Uterus (tissue), 3 donors: ENCODE measurements at regions not wholly inside any gene's neighbourhood (a gene's known extent, or its start where the extent isn't known, plus 50 kb on each side); places are given as distances from the start of the nearest gene placed in this dataset.

Experiments used
- DNase-seq, 2 donors: peaks; one replicate each; pipeline ENCODE4 v3.0.0-alpha.2; 2019 to 2020
- H3K27ac ChIP-seq, 2 donors: fragments of 200-600 bp; sonication (generic); 1 replicate in 1 of 2; 2 replicates in 1 of 2; pipeline ENCODE4 v1.5.1; 2016 to 2018
- H3K27me3 ChIP-seq, 2 donors: fragments of 200-600 bp; sonication (generic); one replicate each; pipeline ENCODE4 v1.5.1; 2018 to 2019; ENCODE audit warnings: control low read depth in 1 of 2
- H3K36me3 ChIP-seq, 2 donors: fragments of 200-600 bp; sonication (generic); one replicate each; pipeline ENCODE4 v1.5.1; 2019; ENCODE audit warnings: control low read depth in 1 of 2
- H3K4me1 ChIP-seq, 2 donors: fragments of 200-600 bp; sonication (generic); one replicate each; pipeline ENCODE4 v1.5.1; 2018 to 2019; ENCODE audit warnings: control low read depth in 1 of 2
- H3K4me3 ChIP-seq, 2 donors: fragments of 200-600 bp; sonication (generic); 1 replicate in 1 of 2; 2 replicates in 1 of 2; pipeline ENCODE4 v1.5.1; 2018 to 2019; ENCODE audit warnings: mild to moderate bottlenecking in 1 of 2
- H3K9me3 ChIP-seq, 2 donors: fragments of 200-600 bp; sonication (generic); one replicate each; pipeline ENCODE4 v1.5.1; 2019; ENCODE audit warnings: control low read depth in 1 of 2
- CTCF ChIP-seq, 4 experiments: fragments of 200-600 bp in 2 of 4; fragments of 450-650 bp in 2 of 4; sonication (generic) in 2 of 4; IDR thresholded peaks; one replicate each; pipeline ENCODE4 v1.5.1; 2016 to 2019; ENCODE audit warnings: antibody characterized with exemption in 4 of 4, mild to moderate bottlenecking in 2 of 4, moderate library complexity in 1 of 4
- POLR2A ChIP-seq, 2 donors: fragments of 450-650 bp; IDR thresholded peaks; one replicate each; pipeline ENCODE4 v1.6.1; 2016; ENCODE audit warnings: antibody characterized with exemption in 2 of 2, mild to moderate bottlenecking in 1 of 2, moderate library complexity in 1 of 2
- intact Hi-C: fragments of 100-400 bp; cut with DNase I; formaldehyde crosslinking; loops from one replicate; pipeline ENCODE4 v1.15.1; 2023; ENCODE audit warnings: low total_unique reads
- donor health status: DM: yes; HTN: yes; CAD: no.

- TF ChIP-seq POLR2A (IDR thresholded peaks at IDR 0.05) (no peak), CTCF (IDR thresholded peaks at IDR 0.05) (no peak)
- no peak overlapping the region for H3K27ac ChIP-seq
- intact Hi-C loops: no loop called here
Observed at GRCh38 chr9:12060067-12060466, 633.1 kb upstream of the TYRP1 start.

GRCh38 chr9:12060811-12061210 is 632.4 kb upstream of the TYRP1 start:
- Histone ChIP-seq H3K36me3 (no peaks in the 10 kb centered on the region), H3K27me3 (no peaks in the 10 kb centered on the region), H3K4me1 (no peaks in the 10 kb centered on the region), H3K27ac (no peak overlapping the region), H3K9me3 (no peaks in the 10 kb centered on the region), H3K4me3 (no peak overlapping the region)
- DNase-seq: no peak
- TF ChIP-seq CTCF (IDR thresholded peaks at IDR 0.05) (no peak), POLR2A (IDR thresholded peaks at IDR 0.05) (no peak)
- intact Hi-C loops: no loop called here

More at GRCh38 chr9:12060067-12060466, 633.1 kb upstream of the TYRP1 start:
- Histone ChIP-seq H3K27me3 (no peaks in the 10 kb centered on the region), H3K4me1 (no peaks in the 10 kb centered on the region), H3K36me3 (no peaks in the 10 kb centered on the region), H3K4me3 (no peak overlapping the region), H3K9me3 (no peaks in the 10 kb centered on the region)
- DNase-seq: no peak

- Histone ChIP-seq H3K36me3 (no peaks in the 10 kb centered on the region), H3K9me3 (no peaks in the 10 kb centered on the region), H3K27ac (no peak overlapping the region), H3K27me3 (no peaks in the 10 kb centered on the region), H3K4me3 (no peak overlapping the region), H3K4me1 (no peaks in the 10 kb centered on the region)
- DNase-seq: no peak
- no peak for TF ChIP-seq CTCF (IDR thresholded peaks at IDR 0.05)
- TF ChIP-seq POLR2A (IDR thresholded peaks at IDR 0.05): no peak
- intact Hi-C loops: no loop called here
Observed at GRCh38 chr9:12065050-12065449, 628.1 kb upstream of the TYRP1 start.

GRCh38 chr9:12065686-12066085 is 627.5 kb upstream of the TYRP1 start:
- intact Hi-C loops: no loop called here
- H3K36me3 ChIP-seq: no peaks in the 10 kb centered on the region
- H3K9me3 ChIP-seq: no peaks in the 10 kb centered on the region
- no peaks in the 10 kb centered on the region for H3K4me1 ChIP-seq
- no peak overlapping the region for H3K27ac ChIP-seq
- no peak for TF ChIP-seq POLR2A (IDR thresholded peaks at IDR 0.05)
- TF ChIP-seq CTCF (IDR thresholded peaks at IDR 0.05): no peak
- H3K27me3 ChIP-seq: no peaks in the 10 kb centered on the region
- H3K4me3 ChIP-seq: no peak overlapping the region
- no peak for DNase-seq

- no peak overlapping the region for H3K4me3 ChIP-seq
- no peaks in the 10 kb centered on the region for H3K27me3 ChIP-seq
- no peak overlapping the region for H3K27ac ChIP-seq
- H3K9me3 ChIP-seq: no peaks in the 10 kb centered on the region
- H3K36me3 ChIP-seq: no peaks in the 10 kb centered on the region
- no peaks in the 10 kb centered on the region for H3K4me1 ChIP-seq
- DNase-seq: no peak
- intact Hi-C loops: no loop called here
- TF ChIP-seq POLR2A (IDR thresholded peaks at IDR 0.05) (no peak), CTCF (IDR thresholded peaks at IDR 0.05) (no peak)
Observed at GRCh38 chr9:12066455-12067035, 626.6 kb upstream of the TYRP1 start.
